Activated naive CD4-positive, alpha-beta T cell treated with anti-CD3 and anti-CD28 coated beads, Interleukin-2, amount 10 ng/mL, durations not matched to agents 7 days and 5 days (primary cell): ENCODE measurements at regions not wholly inside any gene's neighbourhood (a gene's known extent, or its start where the extent isn't known, plus 50 kb on each side); places are given as distances from the start of the nearest gene placed in this dataset.

Experiments used
- CTCF ChIA-PET: fragments of 350-600 bp; sonication (Branson Sonifier 250); formaldehyde crosslinking; loops from one replicate; lab custom pipeline; 2021; ENCODE audit warnings: antibody characterized with exemption; lab: Charles Lee
- DNase-seq: peaks from one replicate; pipeline ENCODE4 v3.0.0-alpha.2; 2020
- H3K27ac Mint-ChIP-seq: one replicate; pipeline ENCODE4 v1.8.0; 2021; ENCODE audit warnings: mild to moderate bottlenecking, moderate library complexity, mixed read lengths
- H3K27me3 Mint-ChIP-seq: one replicate; pipeline ENCODE4 v1.8.0; 2021; ENCODE audit warnings: mild to moderate bottlenecking, mixed read lengths
- H3K36me3 Mint-ChIP-seq: one replicate; pipeline ENCODE4 v1.8.0; 2021; ENCODE audit warnings: mixed read lengths
- H3K4me1 Mint-ChIP-seq: one replicate; pipeline ENCODE4 v1.8.0; 2021; ENCODE audit warnings: mixed read lengths
- H3K4me3 Mint-ChIP-seq: one replicate; pipeline ENCODE4 v1.8.0; 2021; ENCODE audit warnings: mild to moderate bottlenecking, moderate library complexity, mixed read lengths
- H3K9me3 Mint-ChIP-seq: one replicate; pipeline ENCODE4 v1.8.0; 2021; ENCODE audit warnings: mixed read lengths

- H3K27me3 Mint-ChIP-seq, result peaks cover 3% of the 10 kb centered on the region
- no peak overlapping the region for H3K27ac Mint-ChIP-seq
- peaks cover 4% of the 10 kb centered on the region for H3K9me3 Mint-ChIP-seq
- H3K4me3 Mint-ChIP-seq, result no peak overlapping the region
- DNase-seq, result no peak
- no peaks in the 10 kb centered on the region for H3K4me1 Mint-ChIP-seq
- H3K36me3 Mint-ChIP-seq, result no peaks in the 10 kb centered on the region
- CTCF ChIA-PET, result no interaction called here
These were observed 123.6 kb upstream of the CADM1 start for GRCh38 chr11:115627666-115628460.

GRCh38 chr11:115627071-115627470, 122.9 kb upstream of the CADM1 start:
- H3K27ac Mint-ChIP-seq, result no peak overlapping the region
- DNase-seq, result no peak
- no peaks in the 10 kb centered on the region for H3K4me1 Mint-ChIP-seq
- H3K4me3 Mint-ChIP-seq, result no peak overlapping the region
- CTCF ChIA-PET, result no interaction called here
- peaks cover 3% of the 10 kb centered on the region for H3K9me3 Mint-ChIP-seq
- peaks cover 3% of the 10 kb centered on the region for H3K27me3 Mint-ChIP-seq
- H3K36me3 Mint-ChIP-seq, result no peaks in the 10 kb centered on the region

- H3K4me1 Mint-ChIP-seq, result no peaks in the 10 kb centered on the region
- H3K36me3 Mint-ChIP-seq, result no peaks in the 10 kb centered on the region
- no peak overlapping the region for H3K4me3 Mint-ChIP-seq
- peaks cover 1% of the 10 kb centered on the region for H3K9me3 Mint-ChIP-seq
- no peak overlapping the region for H3K27ac Mint-ChIP-seq
- CTCF ChIA-PET, result interaction anchor here (0.6 kb wide), 1 partner anchor 23 kb away, joined by 3 read pairs; no protein-coding TSS in a partner anchor
- DNase-seq, result no peak
- H3K27me3 Mint-ChIP-seq, result peaks cover 3% of the 10 kb centered on the region
These were observed 122.2 kb upstream of the CADM1 start for GRCh38 chr11:115626414-115626813.

DNA sequence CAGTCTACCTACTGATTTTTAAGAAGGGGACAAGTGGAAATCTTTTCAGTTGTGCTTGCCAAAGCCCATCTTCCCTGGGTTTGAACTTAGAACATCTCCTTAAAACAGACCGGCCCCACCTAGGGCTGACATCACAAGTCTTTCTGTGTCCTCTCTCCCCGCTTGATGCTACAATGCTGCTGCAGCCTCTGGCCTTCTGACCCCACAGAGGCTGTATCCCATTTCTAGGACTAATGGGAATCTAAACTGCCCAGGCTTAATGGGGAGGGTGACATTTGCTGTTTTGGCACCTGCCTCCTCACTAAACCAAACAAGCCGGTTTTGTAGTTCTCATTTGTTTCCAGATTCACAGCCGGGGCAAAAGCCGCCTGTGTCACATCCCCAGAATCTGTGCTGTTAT, 121.3 kb upstream of the CADM1 start:
- peaks cover 3% of the 10 kb centered on the region for H3K27me3 Mint-ChIP-seq
- no peaks in the 10 kb centered on the region for H3K9me3 Mint-ChIP-seq
- no peak overlapping the region for H3K27ac Mint-ChIP-seq
- CTCF ChIA-PET, result no interaction called here
- H3K4me3 Mint-ChIP-seq, result no peak overlapping the region
- H3K4me1 Mint-ChIP-seq, result no peaks in the 10 kb centered on the region
- no peaks in the 10 kb centered on the region for H3K36me3 Mint-ChIP-seq
- DNase-seq, result no peak

GRCh38 chr11:115624065-115624464, 119.8 kb upstream of the CADM1 start:
- Mint-ChIP-seq H3K36me3 (no peaks in the 10 kb centered on the region), H3K9me3 (no peaks in the 10 kb centered on the region), H3K4me1 (no peaks in the 10 kb centered on the region), H3K4me3 (no peak overlapping the region), H3K27me3 (no peaks in the 10 kb centered on the region), H3K27ac (no peak overlapping the region)
- CTCF ChIA-PET, result interaction anchor here (0.8 kb wide), 1 partner anchor 24 kb away, joined by 4 read pairs; no protein-coding TSS in a partner anchor
- DNase-seq, result no peak

- Mint-ChIP-seq H3K27ac (no peak overlapping the region), H3K4me3 (no peak overlapping the region), H3K36me3 (no peaks in the 10 kb centered on the region), H3K27me3 (no peaks in the 10 kb centered on the region), H3K9me3 (no peaks in the 10 kb centered on the region), H3K4me1 (no peaks in the 10 kb centered on the region)
- no peak for DNase-seq
- CTCF ChIA-PET, result interaction anchor here (0.8 kb wide), 1 partner anchor 23 kb away, joined by 4 read pairs; no protein-coding TSS in a partner anchor
These were observed 118.8 kb upstream of the CADM1 start for GRCh38 chr11:115623021-115623451.

GRCh38 chr11:115618428-115618827, 114.2 kb upstream of the CADM1 start:
- no peaks in the 10 kb centered on the region for H3K36me3 Mint-ChIP-seq
- peaks cover 2% of the 10 kb centered on the region for H3K9me3 Mint-ChIP-seq

GRCh38 chr11:115617767-115618166, 113.6 kb upstream of the CADM1 start:
- H3K9me3 Mint-ChIP-seq, result peaks cover 2% of the 10 kb centered on the region
- CTCF ChIA-PET, result no interaction called here
- no peaks in the 10 kb centered on the region for H3K36me3 Mint-ChIP-seq
- H3K27me3 Mint-ChIP-seq, result no peaks in the 10 kb centered on the region
- no peaks in the 10 kb centered on the region for H3K4me1 Mint-ChIP-seq
- DNase-seq, result no peak
- H3K4me3 Mint-ChIP-seq, result no peak overlapping the region
- no peak overlapping the region for H3K27ac Mint-ChIP-seq

More at GRCh38 chr11:115618428-115618827, 114.2 kb upstream of the CADM1 start:
- H3K4me1 Mint-ChIP-seq, result no peaks in the 10 kb centered on the region
- no peaks in the 10 kb centered on the region for H3K27me3 Mint-ChIP-seq
- H3K27ac Mint-ChIP-seq, result no peak overlapping the region
- CTCF ChIA-PET, result no interaction called here
- no peak overlapping the region for H3K4me3 Mint-ChIP-seq
- DNase-seq, result no peak

GRCh38 chr11:115616971-115617370, 112.8 kb upstream of the CADM1 start:
- Mint-ChIP-seq H3K27me3 (no peaks in the 10 kb centered on the region), H3K4me3 (no peak overlapping the region), H3K4me1 (no peaks in the 10 kb centered on the region), H3K27ac (no peak overlapping the region), H3K36me3 (no peaks in the 10 kb centered on the region), H3K9me3 (peaks cover 2% of the 10 kb centered on the region)
- DNase-seq, result no peak
- CTCF ChIA-PET, result no interaction called here

DNA sequence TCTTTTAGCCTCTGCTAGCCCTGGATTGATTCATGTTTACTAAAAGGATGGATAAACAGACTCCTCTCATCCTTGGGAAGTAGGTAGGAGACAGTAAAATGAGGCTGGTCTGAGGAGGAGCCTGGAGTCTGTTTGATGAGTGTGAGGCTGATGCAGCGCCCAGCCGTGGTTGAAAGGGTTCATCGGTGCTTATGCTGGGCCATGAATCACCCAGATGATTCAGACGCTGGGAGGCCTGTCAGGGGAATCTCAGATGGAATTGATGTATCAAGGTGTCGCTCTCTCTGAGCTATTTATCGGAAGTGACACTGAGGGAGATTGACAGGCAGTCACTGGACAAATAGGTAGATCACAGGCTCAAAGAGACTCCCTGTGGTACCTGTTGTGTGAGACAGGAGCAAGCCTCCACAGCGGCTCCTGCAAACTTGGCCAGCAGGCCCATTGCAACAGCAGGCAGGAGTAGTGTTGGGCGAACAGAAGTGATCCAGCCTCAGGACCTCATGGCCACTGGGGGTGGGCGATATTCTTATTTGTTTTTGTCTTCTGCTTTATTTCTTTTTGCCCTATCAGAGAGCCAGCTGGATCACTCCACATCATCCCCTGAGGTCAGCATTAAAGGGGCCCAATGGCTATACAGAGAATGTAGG, 109.9 kb upstream of the CADM1 start:
- Mint-ChIP-seq H3K27me3 (no peaks in the 10 kb centered on the region), H3K4me3 (no peak overlapping the region), H3K4me1 (no peaks in the 10 kb centered on the region), H3K9me3 (peaks cover 2% of the 10 kb centered on the region), H3K27ac (no peak overlapping the region), H3K36me3 (no peaks in the 10 kb centered on the region)
- DNase-seq, result no peak
- CTCF ChIA-PET, result no interaction called here

DNA sequence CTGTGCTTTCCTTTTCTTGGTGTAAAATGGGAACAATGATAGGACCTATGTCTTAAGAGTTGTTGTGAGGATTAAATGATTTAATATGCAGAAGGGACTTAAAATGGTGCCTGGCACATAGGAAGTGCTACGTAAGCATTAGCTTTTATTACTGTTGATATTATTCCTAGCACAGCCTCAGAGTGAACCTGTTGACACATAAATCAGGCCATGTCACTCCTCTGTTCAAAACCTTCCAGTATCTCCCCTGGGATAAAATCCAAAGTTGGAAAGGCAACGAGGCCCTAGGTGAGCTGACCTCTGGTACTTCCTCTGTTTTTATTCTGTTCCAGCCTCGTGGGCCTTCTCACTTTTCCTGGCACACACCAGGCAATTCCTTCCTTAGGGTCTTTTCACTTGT, 108.8 kb upstream of the CADM1 start:
- Mint-ChIP-seq H3K4me3 (no peak overlapping the region), H3K27me3 (no peaks in the 10 kb centered on the region), H3K9me3 (peaks cover 2% of the 10 kb centered on the region), H3K36me3 (no peaks in the 10 kb centered on the region), H3K27ac (no peak overlapping the region), H3K4me1 (no peaks in the 10 kb centered on the region)
- DNase-seq, result no peak
- CTCF ChIA-PET, result no interaction called here

DNA sequence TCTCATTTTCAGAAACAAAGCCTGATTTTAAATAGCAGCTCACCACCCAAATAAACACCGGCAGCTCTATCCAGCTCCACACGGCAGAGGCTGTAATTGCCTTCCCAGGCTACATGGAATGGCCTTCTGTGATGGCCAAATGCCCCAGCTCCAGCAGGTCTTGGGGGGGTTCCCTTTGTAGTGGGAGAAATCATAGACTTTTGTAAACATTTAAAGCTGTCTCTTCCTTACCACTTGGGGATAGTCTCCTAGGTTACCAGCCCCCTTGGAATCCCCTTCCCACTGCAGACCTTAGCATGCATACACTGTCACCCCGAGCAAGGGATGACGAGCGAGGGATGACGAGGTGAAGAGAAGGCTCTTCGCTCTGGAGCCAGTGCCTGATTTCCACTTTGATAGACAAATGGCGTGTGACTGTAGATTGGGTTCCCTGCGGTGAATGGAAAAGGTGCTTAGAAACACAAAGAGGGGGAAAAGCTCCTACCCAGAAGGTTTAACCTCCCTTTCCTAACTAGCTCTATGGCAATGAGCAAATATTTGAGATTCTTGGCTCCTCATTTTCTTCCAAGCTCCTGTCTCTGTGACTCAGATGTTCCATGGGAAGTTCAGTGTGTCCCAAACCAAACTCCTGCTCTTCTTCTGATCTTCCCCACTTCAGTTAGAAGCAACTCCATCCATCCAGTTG, 108.0 kb upstream of the CADM1 start:
- CTCF ChIA-PET, result interaction anchor here (0.7 kb wide), 1 partner anchor 74 kb away, joined by 3 read pairs; no protein-coding TSS in a partner anchor
- no peaks in the 10 kb centered on the region for H3K27me3 Mint-ChIP-seq
- no peak overlapping the region for H3K4me3 Mint-ChIP-seq
- H3K4me1 Mint-ChIP-seq, result no peaks in the 10 kb centered on the region
- no peak for DNase-seq
- H3K36me3 Mint-ChIP-seq, result no peaks in the 10 kb centered on the region
- peaks cover 2% of the 10 kb centered on the region for H3K9me3 Mint-ChIP-seq
- no peak overlapping the region for H3K27ac Mint-ChIP-seq

DNA sequence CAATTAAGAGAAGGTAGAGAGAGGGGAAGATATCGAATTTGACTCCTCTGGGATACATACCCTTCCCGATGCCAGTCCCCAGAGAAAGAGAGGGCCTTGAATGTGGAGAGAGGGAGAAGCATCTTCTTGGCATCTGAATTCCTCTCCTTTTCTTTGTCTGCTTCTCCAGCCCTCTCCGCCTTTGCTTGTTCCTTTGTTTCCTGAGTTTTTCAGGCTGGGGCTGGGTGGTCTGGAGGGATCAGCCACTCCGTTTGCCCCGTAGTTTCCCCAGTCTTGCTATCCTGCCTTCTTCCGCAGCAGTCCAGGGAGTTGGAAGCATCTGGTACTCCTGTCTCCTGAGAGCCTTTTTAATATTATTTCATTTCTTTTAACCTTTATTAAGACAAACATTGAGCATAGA, 107.1 kb upstream of the CADM1 start:
- Mint-ChIP-seq H3K36me3 (no peaks in the 10 kb centered on the region), H3K4me3 (no peak overlapping the region), H3K27me3 (no peaks in the 10 kb centered on the region), H3K4me1 (no peaks in the 10 kb centered on the region), H3K9me3 (peaks cover 2% of the 10 kb centered on the region), H3K27ac (no peak overlapping the region)
- DNase-seq, result no peak
- CTCF ChIA-PET, result interaction anchor here (0.7 kb wide), 1 partner anchor 73 kb away, joined by 3 read pairs; no protein-coding TSS in a partner anchor

DNA sequence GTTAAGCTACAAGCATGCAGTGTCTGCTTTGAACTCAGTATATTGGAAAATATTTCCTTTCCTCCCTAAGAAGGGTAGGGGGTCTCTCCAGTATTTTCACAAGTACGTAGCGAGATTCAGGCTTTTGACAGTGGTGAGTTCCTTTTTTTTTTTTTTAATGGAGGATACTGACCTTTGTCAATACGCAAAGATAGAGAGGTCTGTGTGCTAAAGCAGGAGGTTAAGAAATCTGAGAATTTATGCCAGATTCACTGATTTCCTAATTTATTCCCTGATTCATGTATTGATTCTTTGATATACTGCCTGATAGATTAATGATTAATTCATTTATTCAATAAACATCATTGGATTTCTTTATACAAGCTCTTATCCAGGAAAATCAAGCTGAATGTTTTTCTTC, 106.7 kb upstream of the CADM1 start:
- Mint-ChIP-seq H3K4me1 (no peaks in the 10 kb centered on the region), H3K27me3 (no peaks in the 10 kb centered on the region), H3K36me3 (no peaks in the 10 kb centered on the region), H3K9me3 (peaks cover 2% of the 10 kb centered on the region), H3K27ac (no peak overlapping the region), H3K4me3 (no peak overlapping the region)
- CTCF ChIA-PET, result no interaction called here
- DNase-seq, result no peak
